GM12878 (cell line): ENCODE measurements at regions not wholly inside any gene's neighbourhood (a gene's known extent, or its start where the extent isn't known, plus 50 kb on each side); places are given as distances from the start of the nearest gene placed in this dataset.

Source experiments
- ATAC-seq: fragments of 200-7000 bp; cut with Tn5 transposase; 3 replicates; pipeline ENCODE4 v1.9.1; 2020; ENCODE audit warnings: mild to moderate bottlenecking, moderate library complexity
- BruUV-seq: library from RNA; stranded (reverse); fragments of 400-500 nt; replicated peaks from 2 replicates; lab custom pipeline; 2021; lab: Mats Ljungman, UMichigan
- CTCF ChIA-PET: fragments of 300-600 bp; sonication (Branson Sonifier 250); formaldehyde crosslinking; extraction: SDS; loops from one replicate; lab custom pipeline; 2021; ENCODE audit warnings: inconsistent platforms; lab: Yijun Ruan, JAX
- POLR2A ChIA-PET: fragments of 350-600 bp; formaldehyde crosslinking; extraction: SDS; loops from one replicate; lab custom pipeline; 2021; ENCODE audit warnings: inconsistent platforms; lab: Charles Lee
- RAD21 ChIA-PET: fragments of 300-600 bp; sonication (Branson Sonifier 250); formaldehyde crosslinking; loops from one replicate; lab custom pipeline; 2023; ENCODE audit warnings: antibody characterized with exemption; ENCODE audit not compliant: unreplicated experiment; lab: Charles Lee
- SMC1A ChIA-PET: fragments of 300-600 bp; sonication (Branson Sonifier 250); formaldehyde crosslinking; loops from one replicate; lab custom pipeline; 2023; ENCODE audit not compliant: unreplicated experiment, uncharacterized antibody; lab: Charles Lee
- DNase-seq: peaks from one replicate; pipeline ENCODE4 v3.0.0-alpha.2; 2011; ENCODE audit warnings: low read depth, low spot score
- FAIRE-seq: peaks from 3 replicates; lab custom pipeline; 2011; peaks lifted over from hg19 to GRCh38; lab: Jason Lieb, UNC
- H2AFZ ChIP-seq: 2 replicates; pipeline ENCODE4 v1.6.0; 2011; ENCODE audit warnings: low read depth, low read length, control low read depth; ENCODE audit not compliant: control insufficient read depth
- H3K27ac ChIP-seq: 2 replicates; pipeline ENCODE4 v1.5.1; 2011; ENCODE audit warnings: control low read depth; ENCODE audit not compliant: control insufficient read depth, insufficient read depth
- H3K27me3 ChIP-seq, 2 experiments: replicated peaks in 1 of 2; 2 replicates each; pipeline versions ENCODE4 v1.6.0 to v1.6.1; 2011; ENCODE audit warnings: low read length in 1 of 2; ENCODE audit not compliant: control insufficient read depth in 2 of 2, insufficient read depth in 2 of 2
- H3K36me3 ChIP-seq, 2 experiments: 2 replicates each; pipeline ENCODE4 v1.5.1; 2011; ENCODE audit warnings: low read length in 1 of 2; ENCODE audit not compliant: control insufficient read depth in 2 of 2, insufficient read depth in 2 of 2
- H3K4me1 ChIP-seq: 2 replicates; pipeline ENCODE4 v1.6.1; 2011; ENCODE audit warnings: mild to moderate bottlenecking, low read length, moderate library complexity, mixed read lengths; ENCODE audit not compliant: control insufficient read depth, insufficient read depth
- H3K4me2 ChIP-seq: 2 replicates; pipeline ENCODE4 v1.6.0; 2011; ENCODE audit warnings: control low read depth; ENCODE audit not compliant: control insufficient read depth, insufficient read depth
- H3K4me3 ChIP-seq: fragments of 200-600 bp; sonication (generic); 2 replicates; pipeline ENCODE4 v1.5.1; 2016
- H3K79me2 ChIP-seq: 2 replicates; pipeline ENCODE4 v1.6.0; 2011; ENCODE audit warnings: low read length; ENCODE audit not compliant: control insufficient read depth, insufficient read depth
- H3K9ac ChIP-seq: 2 replicates; pipeline ENCODE4 v1.8.0; 2011; ENCODE audit warnings: low read length, control low read depth, mixed read lengths; ENCODE audit not compliant: control insufficient read depth, insufficient read depth
- H3K9me3 ChIP-seq: replicated peaks from 3 replicates; pipeline ENCODE4 v1.5.1; 2011; ENCODE audit warnings: mild to moderate bottlenecking, low read length; ENCODE audit not compliant: control insufficient read depth, insufficient read depth
- H4K20me1 ChIP-seq: 2 replicates; pipeline ENCODE4 v1.6.0; 2011; ENCODE audit not compliant: control insufficient read depth, insufficient read depth
- CBX5 ChIP-seq: sonication (generic); IDR thresholded peaks from 2 replicates; pipeline ENCODE4 v1.6.1; 2016; ENCODE audit warnings: low read depth, moderate library complexity, mild to moderate bottlenecking, inconsistent platforms
- CHD1 ChIP-seq: IDR thresholded peaks from 2 replicates; pipeline ENCODE4 v1.6.1; 2012; ENCODE audit warnings: low read depth, low read length, improper control_type of control experiment
- HDGF ChIP-seq: fragments of 450-650 bp; IDR thresholded peaks from 2 replicates; pipeline ENCODE4 v1.6.1; 2016; ENCODE audit warnings: antibody characterized with exemption
- NFXL1 ChIP-seq: fragments of 450-650 bp; IDR thresholded peaks from 2 replicates; pipeline ENCODE4 v1.6.1; 2017; ENCODE audit warnings: antibody characterized with exemption, mild to moderate bottlenecking, borderline replicate concordance
- NR2C1 ChIP-seq: fragments of 450-650 bp; IDR thresholded peaks from 2 replicates; pipeline ENCODE4 v1.6.1; 2017; ENCODE audit warnings: antibody characterized with exemption, mild to moderate bottlenecking, moderate library complexity
- PAX8 ChIP-seq: fragments of 450-650 bp; IDR thresholded peaks from 2 replicates; pipeline ENCODE4 v1.6.1; 2017; ENCODE audit warnings: mild to moderate bottlenecking, moderate library complexity
- RAD21 ChIP-seq: IDR thresholded peaks from 2 replicates; pipeline ENCODE4 v1.6.1; 2011; ENCODE audit warnings: mild to moderate bottlenecking, low read depth, low read length, moderate library complexity; ENCODE audit not compliant: insufficient read depth
- SUZ12 ChIP-seq: fragments of 200-600 bp; sonication (generic); IDR thresholded peaks from one replicate; pipeline ENCODE4 v1.6.1; 2018; ENCODE audit warnings: antibody characterized with exemption, mild to moderate bottlenecking; ENCODE audit not compliant: unreplicated experiment
- TARDBP ChIP-seq: IDR thresholded peaks from 2 replicates; pipeline ENCODE4 v1.6.1; 2016; ENCODE audit warnings: borderline replicate concordance
- WGBS: methylation state at CpG from one replicate; pipeline ENCODE4 v1.1.6; 2016; ENCODE audit warnings: low lambda C conversion rate; ENCODE audit not compliant: insufficient replicate concordance, insufficient coverage; ENCODE audit errors: missing lambda C conversion rate; 5-methylcytosine and 5-hydroxymethylcytosine counted together
- in situ Hi-C: fragments of 300-500 bp; cut with MboI; formaldehyde crosslinking; loops from 9 replicates; pipeline ENCODE4 v1.14.3; 2018; ENCODE audit warnings: mixed read lengths
- intact Hi-C: fragments of 100-400 bp; cut with micrococcal nuclease; formaldehyde crosslinking; loops from one replicate; pipeline ENCODE4 v1.14.2; 2022; ENCODE audit not compliant: unreplicated experiment

DNA sequence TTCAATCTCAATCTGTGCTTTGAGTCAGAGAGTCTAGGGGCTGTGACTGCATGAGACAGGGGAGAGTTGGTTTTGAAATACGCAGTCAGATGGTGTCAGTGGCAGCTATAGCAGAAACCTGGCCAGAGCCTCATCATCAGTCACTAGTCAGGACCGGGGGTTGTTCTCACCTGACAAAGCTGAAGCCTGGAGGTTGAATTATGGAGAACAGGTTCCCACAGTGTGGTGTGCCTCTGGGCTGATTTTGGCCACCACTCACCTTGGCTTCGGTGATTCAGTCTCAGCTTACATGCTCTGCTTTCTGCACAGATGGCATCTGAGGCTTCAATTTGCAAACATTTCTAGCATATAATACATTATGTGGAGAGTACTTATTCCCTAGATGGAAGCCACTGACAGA is 387.3 kb downstream of the YTHDC2 start:
- no peak overlapping the region for H3K27ac ChIP-seq
- no peaks in the 10 kb centered on the region for H3K79me2 ChIP-seq
- SMC1A ChIA-PET, result no interaction called here
- no TSS peak for BruUV-seq
- 9% methylated on average over 3 of the region's 3 CpGs for WGBS
- in situ Hi-C loops, result no loop called here
- H3K27me3 ChIP-seq, result no peaks in the 10 kb centered on the region; a peak in 1 of 4 replicates
- no peaks in the 10 kb centered on the region for H3K36me3 ChIP-seq
- RAD21 ChIA-PET, result no interaction called here
- no peaks in the 10 kb centered on the region for H3K4me1 ChIP-seq
- no peak overlapping the region for H3K4me3 ChIP-seq
- CTCF ChIA-PET, result no interaction called here
- H4K20me1 ChIP-seq, result no peaks in the 10 kb centered on the region
- no peak for TF ChIP-seq NFXL1
- no peak for TF ChIP-seq PAX8
- TF ChIP-seq CHD1, result no peak
- no peak for TF ChIP-seq NR2C1
- no peak for TF ChIP-seq TARDBP
- no peak for TF ChIP-seq HDGF
- H3K9me3 ChIP-seq, result no peaks in the 10 kb centered on the region
- no peak overlapping the region for H2AFZ ChIP-seq
- no peak overlapping the region for H3K4me2 ChIP-seq
- ATAC-seq, result no peak
- POLR2A ChIA-PET, result no interaction called here
- FAIRE-seq, result no peak
- H3K9ac ChIP-seq, result no peak overlapping the region
- DNase-seq, result no peak
- intact Hi-C loops, result no loop called here

DNA sequence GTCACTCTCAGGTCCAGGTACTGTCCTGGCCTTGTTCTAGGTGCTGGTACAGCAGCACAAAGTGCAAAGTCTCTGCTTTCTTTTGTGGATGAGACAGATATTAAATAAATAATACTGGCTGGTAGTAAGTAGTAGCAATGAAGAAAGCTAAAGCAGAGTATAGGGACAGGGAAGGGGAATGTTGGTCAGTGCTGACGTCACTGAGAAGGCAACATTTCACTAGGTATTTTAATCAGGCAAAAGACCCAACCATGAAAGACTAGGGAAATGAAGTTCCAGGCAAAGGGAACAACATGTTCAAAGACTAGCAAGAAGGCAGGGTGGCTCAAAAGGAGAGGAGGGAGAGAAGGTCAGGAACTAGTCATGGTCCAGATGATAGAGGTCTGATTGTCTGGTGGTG is 388.2 kb downstream of the YTHDC2 start:
- Histone ChIP-seq H3K27ac (no peak overlapping the region), H2AFZ (no peak overlapping the region), H3K4me2 (no peak overlapping the region), H3K79me2 (no peaks in the 10 kb centered on the region), H3K4me1 (no peaks in the 10 kb centered on the region), H3K27me3 (no peaks in the 10 kb centered on the region; a peak in 1 of 4 replicates), H3K9me3 (no peaks in the 10 kb centered on the region), H3K36me3 (no peaks in the 10 kb centered on the region), H3K4me3 (no peak overlapping the region), H3K9ac (no peak overlapping the region), H4K20me1 (no peaks in the 10 kb centered on the region)
- no TSS peak for BruUV-seq
- RAD21 ChIA-PET, result no interaction called here
- intact Hi-C loops (no loop called here), in situ Hi-C loops (no loop called here)
- TF ChIP-seq CBX5 (no peak), SUZ12 (no peak), RAD21 (no peak)
- SMC1A ChIA-PET, result no interaction called here
- FAIRE-seq (no peak), DNase-seq (no peak), ATAC-seq (no peak)
- 6% methylated on average over 1 of the region's 1 CpG for WGBS
- POLR2A ChIA-PET, result no interaction called here
- CTCF ChIA-PET, result no interaction called here
